DMS79 (cell line): ENCODE measurements at regions not wholly inside any gene's neighbourhood (a gene's known extent, or its start where the extent isn't known, plus 50 kb on each side); places are given as distances from the start of the nearest gene placed in this dataset.

Experiments used
- DNase-seq: peaks from one replicate; lab custom pipeline; 2025; lab: John Stamatoyannopoulos, UW

DNA sequence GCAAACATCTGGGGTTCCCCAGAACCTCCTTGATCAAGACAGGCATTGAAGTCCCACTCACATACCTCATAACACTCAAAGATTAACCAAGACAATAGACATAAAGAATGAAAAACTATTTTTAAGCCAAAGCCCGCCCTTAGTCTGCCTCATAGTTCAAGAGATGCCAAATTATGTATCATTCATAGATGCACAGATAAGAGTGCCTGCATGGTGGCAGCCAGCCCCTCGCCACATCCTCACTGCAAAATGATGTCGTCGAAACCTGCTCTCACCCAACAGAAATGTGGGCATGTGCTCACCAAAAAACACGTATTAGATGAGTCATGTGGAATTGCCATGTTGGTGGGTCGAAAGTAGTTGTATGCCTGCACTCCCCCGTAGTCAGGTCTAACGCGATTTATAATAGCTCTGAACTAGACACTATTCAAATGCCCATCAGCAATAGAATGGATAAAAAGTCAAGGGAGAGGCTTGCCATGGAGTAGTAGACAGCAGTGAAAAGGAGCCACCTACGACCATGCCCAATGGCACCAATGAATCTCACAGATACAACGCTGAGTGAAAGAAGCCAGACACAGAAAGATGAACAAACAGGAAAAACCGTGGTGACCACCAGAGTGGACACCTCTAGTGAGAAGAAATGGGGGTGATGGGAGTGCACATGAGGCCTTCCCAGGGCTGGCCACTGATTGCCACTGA, 64.8 kb downstream of the C16orf95 start:
- DNase-seq, result no peak
